SK-N-SH (cell line): ENCODE measurements at regions not wholly inside any gene's neighbourhood (a gene's known extent, or its start where the extent isn't known, plus 50 kb on each side); places are given as distances from the start of the nearest gene placed in this dataset.

ENCODE experiments used
- POLR2AphosphoS5 ChIP-seq: IDR thresholded peaks from 2 replicates; pipeline ENCODE4 v1.6.1; 2012; ENCODE audit warnings: low read depth, low read length
- RAD21 ChIP-seq: IDR thresholded peaks from 2 replicates; pipeline ENCODE4 v1.6.1; 2012; ENCODE audit warnings: mild to moderate bottlenecking, low read length
- RXRA ChIP-seq: IDR thresholded peaks from 2 replicates; pipeline ENCODE4 v1.4.0; 2012; ENCODE audit warnings: low read depth, mild to moderate bottlenecking, borderline replicate concordance
- TF ChIP-seq, protein P1 (sequence below): fragments of 200-600 bp; sonication (generic); IDR thresholded peaks from 2 replicates; pipeline ENCODE4 v1.6.1; 2017; ENCODE audit warnings: antibody characterized with exemption, mild to moderate bottlenecking, moderate library complexity
- TF ChIP-seq, protein P2 (sequence below): IDR thresholded peaks from 2 replicates; pipeline ENCODE4 v1.4.0; 2012; ENCODE audit warnings: low read depth

DNA sequence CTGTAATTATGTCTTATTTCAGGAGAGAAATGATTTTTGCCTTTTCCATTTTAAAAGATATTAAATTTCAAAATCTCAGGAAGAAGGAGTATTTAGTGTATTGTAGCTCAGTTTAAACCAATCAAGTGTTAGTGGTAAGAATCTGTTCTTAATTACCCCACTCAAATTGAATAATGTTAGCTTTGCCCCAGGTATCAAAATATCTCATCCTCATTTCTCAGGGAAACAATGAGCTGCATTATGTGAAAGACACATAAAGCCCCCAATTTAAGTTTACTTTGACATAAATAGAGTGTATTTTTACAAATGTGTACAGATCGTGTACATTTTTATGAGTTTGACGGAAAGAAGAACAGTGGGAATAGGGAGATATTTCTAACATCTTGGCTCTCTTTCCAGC lies 317.4 kb upstream of the RARB start:
- TF ChIP-seq, protein P1, sequence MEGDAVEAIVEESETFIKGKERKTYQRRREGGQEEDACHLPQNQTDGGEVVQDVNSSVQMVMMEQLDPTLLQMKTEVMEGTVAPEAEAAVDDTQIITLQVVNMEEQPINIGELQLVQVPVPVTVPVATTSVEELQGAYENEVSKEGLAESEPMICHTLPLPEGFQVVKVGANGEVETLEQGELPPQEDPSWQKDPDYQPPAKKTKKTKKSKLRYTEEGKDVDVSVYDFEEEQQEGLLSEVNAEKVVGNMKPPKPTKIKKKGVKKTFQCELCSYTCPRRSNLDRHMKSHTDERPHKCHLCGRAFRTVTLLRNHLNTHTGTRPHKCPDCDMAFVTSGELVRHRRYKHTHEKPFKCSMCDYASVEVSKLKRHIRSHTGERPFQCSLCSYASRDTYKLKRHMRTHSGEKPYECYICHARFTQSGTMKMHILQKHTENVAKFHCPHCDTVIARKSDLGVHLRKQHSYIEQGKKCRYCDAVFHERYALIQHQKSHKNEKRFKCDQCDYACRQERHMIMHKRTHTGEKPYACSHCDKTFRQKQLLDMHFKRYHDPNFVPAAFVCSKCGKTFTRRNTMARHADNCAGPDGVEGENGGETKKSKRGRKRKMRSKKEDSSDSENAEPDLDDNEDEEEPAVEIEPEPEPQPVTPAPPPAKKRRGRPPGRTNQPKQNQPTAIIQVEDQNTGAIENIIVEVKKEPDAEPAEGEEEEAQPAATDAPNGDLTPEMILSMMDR: no peak
- TF ChIP-seq RXRA (no peak), POLR2AphosphoS5 (no peak), RAD21 (peak; percentile 9; the same call in 1 of the 2 replicates)
- TF ChIP-seq, protein P2, sequence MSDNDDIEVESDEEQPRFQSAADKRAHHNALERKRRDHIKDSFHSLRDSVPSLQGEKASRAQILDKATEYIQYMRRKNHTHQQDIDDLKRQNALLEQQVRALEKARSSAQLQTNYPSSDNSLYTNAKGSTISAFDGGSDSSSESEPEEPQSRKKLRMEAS: no peak
